PC-3 (cell line): ENCODE measurements at regions not wholly inside any gene's neighbourhood (a gene's known extent, or its start where the extent isn't known, plus 50 kb on each side); places are given as distances from the start of the nearest gene placed in this dataset.

Experiments
- ATAC-seq: fragments of 200-7000 bp; cut with Tn5 transposase; 2 replicates; pipeline ENCODE4 v1.9.1; 2020; ENCODE audit warnings: mild to moderate bottlenecking, moderate library complexity
- BruUV-seq: library from RNA; stranded (reverse); fragments of 400-500 nt; replicated peaks from 2 replicates; lab custom pipeline; 2021; lab: Mats Ljungman, UMichigan
- CTCF ChIA-PET: fragments of 300-600 bp; sonication (Branson Sonifier 250); formaldehyde crosslinking; loops from one replicate; lab custom pipeline; 2022; ENCODE audit warnings: antibody characterized with exemption; lab: Charles Lee
- POLR2A ChIA-PET: fragments of 300-600 bp; sonication (Branson Sonifier 250); formaldehyde crosslinking; loops from one replicate; lab custom pipeline; 2022; ENCODE audit warnings: antibody characterized with exemption; ENCODE audit not compliant: unreplicated experiment; lab: Charles Lee
- DNase-seq: peaks from one replicate; pipeline ENCODE4 v3.0.0-alpha.2; 2015
- H2AFZ ChIP-seq: fragments of 300-600 bp; sonication (generic); 2 replicates; pipeline ENCODE4 v1.6.0; 2016; ENCODE audit warnings: antibody characterized with exemption, low read length
- H3F3A ChIP-seq: fragments of 300-600 bp; sonication (generic); one replicate; pipeline ENCODE4 v1.6.0; 2017; ENCODE audit warnings: antibody characterized with exemption, low read length, control low read depth, mild to moderate bottlenecking; ENCODE audit not compliant: unreplicated experiment
- H3K27ac ChIP-seq: fragments of 300-600 bp; sonication (generic); 2 replicates; pipeline ENCODE4 v1.5.1; 2016; ENCODE audit warnings: mild to moderate bottlenecking, low read length
- H3K27me3 ChIP-seq: fragments of 300-600 bp; sonication (generic); 2 replicates; pipeline ENCODE4 v1.6.1; 2016; ENCODE audit warnings: low read length, mixed read lengths
- H3K36me3 ChIP-seq: fragments of 300-600 bp; sonication (generic); 2 replicates; pipeline ENCODE4 v1.6.1; 2016; ENCODE audit warnings: low read depth, mixed run types, low read length, mixed read lengths
- H3K4me1 ChIP-seq: fragments of 300-600 bp; sonication (generic); 2 replicates; pipeline ENCODE4 v1.5.1; 2016; ENCODE audit warnings: low read length; ENCODE audit not compliant: insufficient read depth
- H3K4me2 ChIP-seq: fragments of 300-600 bp; sonication (generic); 2 replicates; pipeline ENCODE4 v1.6.0; 2016; ENCODE audit warnings: low read length
- H3K4me3 ChIP-seq: fragments of 300-600 bp; sonication (generic); 2 replicates; pipeline ENCODE4 v1.5.1; 2016; ENCODE audit warnings: mild to moderate bottlenecking, low read length, mixed read lengths
- H3K79me2 ChIP-seq: fragments of 300-600 bp; sonication (generic); 2 replicates; pipeline ENCODE4 v1.6.1; 2017; ENCODE audit warnings: low read length, mixed read lengths
- H3K9ac ChIP-seq: fragments of 300-600 bp; sonication (generic); 2 replicates; pipeline ENCODE4 v1.6.0; 2016; ENCODE audit warnings: mild to moderate bottlenecking, low read length
- H3K9me2 ChIP-seq: fragments of 300-600 bp; sonication (generic); replicated peaks from 2 replicates; pipeline ENCODE4 v1.6.1; 2016; ENCODE audit warnings: mixed run types, low read length, mixed read lengths
- H3K9me3 ChIP-seq: fragments of 300-600 bp; sonication (generic); 2 replicates; pipeline ENCODE4 v1.6.1; 2016; ENCODE audit warnings: low read length, mixed read lengths
- H4K20me1 ChIP-seq: fragments of 300-600 bp; sonication (generic); 2 replicates; pipeline ENCODE4 v1.6.1; 2016; ENCODE audit warnings: low read length, mixed read lengths
- EZH2 ChIP-seq: fragments of 300-600 bp; sonication (generic); IDR thresholded peaks from one replicate; pipeline ENCODE4 v1.6.1; 2017; ENCODE audit warnings: antibody characterized with exemption, mild to moderate bottlenecking, low read length; ENCODE audit not compliant: unreplicated experiment
- EZH2phosphoT487 ChIP-seq: fragments of 300-600 bp; sonication (generic); IDR thresholded peaks from 2 replicates; pipeline ENCODE4 v1.6.1; 2018; ENCODE audit warnings: mild to moderate bottlenecking, antibody characterized with exemption, low read length, borderline replicate concordance
- intact Hi-C: fragments of 100-400 bp; cut with micrococcal nuclease; formaldehyde crosslinking; loops from 2 replicates; pipeline ENCODE4 v1.9.0; 2023
- TF ChIP-seq, protein P1 (sequence below): fragments of 300-600 bp; sonication (generic); conservative IDR thresholded peaks from 2 replicates; pipeline ENCODE4 v1.5.1; 2017; ENCODE audit warnings: antibody characterized with exemption, low read depth, mild to moderate bottlenecking, low read length

DNA sequence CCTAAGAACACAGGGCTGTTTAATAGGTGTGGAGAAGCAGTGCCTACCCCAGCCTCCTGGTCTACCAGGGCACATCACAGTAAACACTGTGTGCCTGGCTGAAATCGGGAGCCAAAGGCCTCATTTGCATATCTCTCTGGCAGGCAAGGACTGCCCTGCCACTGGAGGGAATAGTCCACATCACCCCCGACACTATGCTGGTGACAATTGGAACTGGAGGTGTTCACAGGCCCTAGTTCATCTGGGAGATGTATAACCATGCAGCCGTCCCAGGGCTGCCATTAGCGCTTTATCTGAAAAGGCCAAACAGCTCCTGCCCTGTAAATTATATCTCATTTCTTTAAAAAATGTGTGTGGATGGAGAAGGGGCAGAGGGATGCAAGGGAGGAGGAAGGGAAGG is 150.3 kb downstream of the LINC00237 start:
- no peak overlapping the region for H3K4me2 ChIP-seq
- no peak overlapping the region for H2AFZ ChIP-seq
- H3K27ac ChIP-seq: no peak overlapping the region
- no peaks in the 10 kb centered on the region for H3K36me3 ChIP-seq
- ChIA-PET CTCF (no interaction called here), POLR2A (no interaction called here)
- no peak for ATAC-seq
- no peaks in the 10 kb centered on the region for H4K20me1 ChIP-seq
- TF ChIP-seq, protein P1, sequence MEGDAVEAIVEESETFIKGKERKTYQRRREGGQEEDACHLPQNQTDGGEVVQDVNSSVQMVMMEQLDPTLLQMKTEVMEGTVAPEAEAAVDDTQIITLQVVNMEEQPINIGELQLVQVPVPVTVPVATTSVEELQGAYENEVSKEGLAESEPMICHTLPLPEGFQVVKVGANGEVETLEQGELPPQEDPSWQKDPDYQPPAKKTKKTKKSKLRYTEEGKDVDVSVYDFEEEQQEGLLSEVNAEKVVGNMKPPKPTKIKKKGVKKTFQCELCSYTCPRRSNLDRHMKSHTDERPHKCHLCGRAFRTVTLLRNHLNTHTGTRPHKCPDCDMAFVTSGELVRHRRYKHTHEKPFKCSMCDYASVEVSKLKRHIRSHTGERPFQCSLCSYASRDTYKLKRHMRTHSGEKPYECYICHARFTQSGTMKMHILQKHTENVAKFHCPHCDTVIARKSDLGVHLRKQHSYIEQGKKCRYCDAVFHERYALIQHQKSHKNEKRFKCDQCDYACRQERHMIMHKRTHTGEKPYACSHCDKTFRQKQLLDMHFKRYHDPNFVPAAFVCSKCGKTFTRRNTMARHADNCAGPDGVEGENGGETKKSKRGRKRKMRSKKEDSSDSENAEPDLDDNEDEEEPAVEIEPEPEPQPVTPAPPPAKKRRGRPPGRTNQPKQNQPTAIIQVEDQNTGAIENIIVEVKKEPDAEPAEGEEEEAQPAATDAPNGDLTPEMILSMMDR: no peak
- TF ChIP-seq EZH2phosphoT487 (no peak), EZH2 (no peak)
- no peaks in the 10 kb centered on the region for H3F3A ChIP-seq
- H3K9me3 ChIP-seq: no peaks in the 10 kb centered on the region
- no peak overlapping the region for H3K9ac ChIP-seq
- no peaks in the 10 kb centered on the region for H3K79me2 ChIP-seq
- H3K9me2 ChIP-seq: no peaks in the 10 kb centered on the region
- H3K27me3 ChIP-seq: peaks cover 39% of the 10 kb centered on the region
- no peaks in the 10 kb centered on the region for H3K4me1 ChIP-seq
- intact Hi-C loops: no loop called here
- BruUV-seq: no TSS peak
- no peak overlapping the region for H3K4me3 ChIP-seq
- DNase-seq: no peak

DNA sequence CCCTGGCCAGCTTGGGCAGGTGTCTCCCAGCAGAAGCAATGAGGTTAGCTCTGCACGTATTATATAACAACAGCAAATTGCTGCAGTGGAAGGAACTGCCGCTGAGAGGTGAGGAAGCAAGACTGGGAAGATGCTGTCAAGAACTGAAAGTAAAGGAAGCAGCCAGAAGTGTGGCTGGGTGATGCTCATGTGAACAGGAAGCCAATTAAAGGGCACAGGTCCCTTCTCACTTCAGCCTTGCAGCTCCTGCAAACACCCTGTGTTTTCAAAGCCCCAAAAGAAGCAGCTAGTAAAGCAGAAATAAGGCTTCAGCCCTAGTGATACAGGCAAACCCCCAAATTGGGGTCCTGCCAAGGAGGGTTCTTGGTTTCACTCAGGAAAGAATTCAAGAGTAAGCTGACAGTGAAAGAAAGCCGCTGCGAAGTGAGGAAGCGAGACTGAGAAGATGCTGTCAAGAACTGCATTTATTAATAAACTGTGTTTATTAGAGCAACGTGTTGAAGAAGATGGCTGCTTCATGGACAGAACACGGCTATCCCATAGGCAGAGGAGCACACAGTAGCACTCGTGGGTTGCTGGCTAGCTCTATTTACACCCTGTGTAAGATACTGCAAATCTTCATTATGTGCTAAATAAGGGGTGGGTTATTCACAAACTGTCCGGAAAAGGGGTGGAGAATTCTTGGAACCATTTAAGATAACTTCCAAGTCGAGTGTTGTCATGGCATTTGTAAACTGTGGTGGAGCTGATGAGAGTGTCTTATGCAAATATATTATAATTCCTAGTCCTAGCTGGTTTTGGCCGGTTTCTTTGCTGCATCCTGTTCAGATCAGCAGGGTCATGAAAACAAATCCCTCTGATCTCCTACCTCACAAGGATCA is 152.2 kb downstream of the LINC00237 start:
- no peak for ATAC-seq
- no TSS peak for BruUV-seq
- CTCF ChIA-PET: no interaction called here

More for the DNA sequence above, 152.2 kb downstream of the LINC00237 start:
- Histone ChIP-seq H2AFZ (no peak overlapping the region), H4K20me1 (no peaks in the 10 kb centered on the region), H3K4me1 (no peaks in the 10 kb centered on the region), H3K27me3 (peaks cover 39% of the 10 kb centered on the region), H3K27ac (no peak overlapping the region), H3K4me2 (no peak overlapping the region), H3K36me3 (no peaks in the 10 kb centered on the region), H3F3A (no peaks in the 10 kb centered on the region), H3K9me3 (no peaks in the 10 kb centered on the region), H3K4me3 (no peak overlapping the region), H3K79me2 (no peaks in the 10 kb centered on the region), H3K9me2 (no peaks in the 10 kb centered on the region), H3K9ac (no peak overlapping the region)
- TF ChIP-seq, protein P1: no peak
- TF ChIP-seq EZH2: no peak
- TF ChIP-seq EZH2phosphoT487: no peak
- POLR2A ChIA-PET: no interaction called here
- DNase-seq: no peak
- intact Hi-C loops: no loop called here
